SK-N-SH treated with all-trans-retinoic acid at 6 μM for 48 hours (cell line): ENCODE measurements at regions not wholly inside any gene's neighbourhood (a gene's known extent, or its start where the extent isn't known, plus 50 kb on each side); places are given as distances from the start of the nearest gene placed in this dataset.

Experiments used
- BACH2 ChIP-seq: fragments of 250-450 bp; sonication (Bioruptor Pico); IDR thresholded peaks from 2 replicates; pipeline ENCODE4 v1.9.0; 2021; ENCODE audit warnings: mild to moderate bottlenecking, borderline replicate concordance
- CSDC2 ChIP-seq: fragments of 250-450 bp; sonication (Bioruptor Pico); IDR thresholded peaks from 2 replicates; pipeline ENCODE4 v1.5.0; 2020; ENCODE audit warnings: mild to moderate bottlenecking, moderate library complexity
- ESRRG ChIP-seq: fragments of 250-450 bp; sonication (Bioruptor Pico); IDR thresholded peaks from 2 replicates; pipeline ENCODE4 v1.6.1; 2021; ENCODE audit warnings: mild to moderate bottlenecking
- TCF4 ChIP-seq: fragments of 250-450 bp; sonication (Bioruptor Pico); IDR thresholded peaks from 2 replicates; pipeline ENCODE4 v1.8.0; 2021; ENCODE audit warnings: mild to moderate bottlenecking, moderate library complexity, borderline replicate concordance
- ZFP3 ChIP-seq: fragments of 250-450 bp; sonication (Bioruptor Pico); IDR thresholded peaks from 2 replicates; pipeline ENCODE4 v1.5.0; 2020; ENCODE audit warnings: mild to moderate bottlenecking, moderate library complexity
- ZNF70 ChIP-seq: fragments of 450-650 bp; formaldehyde crosslinking; IDR thresholded peaks from 2 replicates; pipeline ENCODE4 v1.5.0; 2020; ENCODE audit warnings: mild to moderate bottlenecking, moderate library complexity
- TF ChIP-seq, protein P1 (sequence below): fragments of 250-450 bp; sonication (Bioruptor Pico); IDR thresholded peaks from 2 replicates; pipeline ENCODE4 v1.8.0; 2020; ENCODE audit warnings: mild to moderate bottlenecking, moderate library complexity, borderline replicate concordance

DNA sequence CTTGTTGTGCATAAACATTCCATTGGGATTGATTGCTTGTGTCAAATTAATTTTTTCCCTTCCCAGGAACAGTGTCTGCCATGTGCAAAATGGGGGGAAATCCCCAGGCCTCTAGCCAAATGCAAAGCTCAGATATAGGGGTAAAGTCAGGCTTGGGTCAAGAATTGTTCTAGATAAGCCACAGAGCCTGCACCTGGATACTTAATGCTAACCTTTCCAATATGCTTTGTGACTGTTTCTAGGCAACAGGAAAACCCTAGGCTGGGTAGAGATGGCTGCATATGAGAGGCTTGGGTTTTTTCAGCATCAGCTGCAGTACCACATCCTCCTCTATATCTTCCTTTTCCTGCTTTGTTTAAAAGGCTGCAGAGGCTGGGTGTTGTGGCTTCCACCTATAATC lies 61.9 kb upstream of the ROPN1 start:
- TF ChIP-seq ESRRG (no peak), ZNF70 (no peak), CSDC2 (no peak), TCF4 (CRISPR knock-in tag) (no peak), ZFP3 (CRISPR knock-in tag) (no peak), BACH2 (CRISPR knock-in tag) (no peak)
- TF ChIP-seq, protein P1, sequence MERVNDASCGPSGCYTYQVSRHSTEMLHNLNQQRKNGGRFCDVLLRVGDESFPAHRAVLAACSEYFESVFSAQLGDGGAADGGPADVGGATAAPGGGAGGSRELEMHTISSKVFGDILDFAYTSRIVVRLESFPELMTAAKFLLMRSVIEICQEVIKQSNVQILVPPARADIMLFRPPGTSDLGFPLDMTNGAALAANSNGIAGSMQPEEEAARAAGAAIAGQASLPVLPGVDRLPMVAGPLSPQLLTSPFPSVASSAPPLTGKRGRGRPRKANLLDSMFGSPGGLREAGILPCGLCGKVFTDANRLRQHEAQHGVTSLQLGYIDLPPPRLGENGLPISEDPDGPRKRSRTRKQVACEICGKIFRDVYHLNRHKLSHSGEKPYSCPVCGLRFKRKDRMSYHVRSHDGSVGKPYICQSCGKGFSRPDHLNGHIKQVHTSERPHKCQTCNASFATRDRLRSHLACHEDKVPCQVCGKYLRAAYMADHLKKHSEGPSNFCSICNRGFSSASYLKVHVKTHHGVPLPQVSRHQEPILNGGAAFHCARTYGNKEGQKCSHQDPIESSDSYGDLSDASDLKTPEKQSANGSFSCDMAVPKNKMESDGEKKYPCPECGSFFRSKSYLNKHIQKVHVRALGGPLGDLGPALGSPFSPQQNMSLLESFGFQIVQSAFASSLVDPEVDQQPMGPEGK (CRISPR knock-in tag), result no peak
